ENCODE measurements at regions not wholly inside any gene's neighbourhood (a gene's known extent, or its start where the extent isn't known, plus 50 kb on each side); places are given as distances from the start of the nearest gene placed in this dataset.

- Histone ChIP-seq H3K4me3 (ENCODE audit: low read depth, low read length) (no peak overlapping the region), H3K27me3 (ENCODE audit: control insufficient read depth, insufficient read depth, low read length) (no peaks in the 10 kb centered on the region), H3K36me3 (ENCODE audit: control insufficient read depth, insufficient read depth, low read length) (no peaks in the 10 kb centered on the region)
- no peak for TF ChIP-seq CTCF (IDR thresholded peaks at IDR 0.05; ENCODE audit: insufficient read depth, low read depth, low read length)
- CTCF ChIA-PET, result interaction anchor here (0.6 to 1.6 kb wide), 3 partner anchors 9 to 47 kb away, joined by 3 to 6 read pairs (median 4); no protein-coding TSS in a partner anchor
- POLR2A ChIA-PET, result no interaction called here
- no peak for DNase-seq (ENCODE audit: low read depth)
These were observed 51.0 kb upstream of the SC5D start for GRCh38 chr11:121241343-121242211.
